Stomach smooth muscle (tissue), 2 donors: ENCODE measurements at regions not wholly inside any gene's neighbourhood (a gene's known extent, or its start where the extent isn't known, plus 50 kb on each side); places are given as distances from the start of the nearest gene placed in this dataset.

Source experiments
- H3K27ac ChIP-seq: one replicate; pipeline ENCODE4 v1.7.0; 2013; ENCODE audit warnings: mild to moderate bottlenecking, low read length, inconsistent platforms
- H3K27me3 ChIP-seq, 2 donors: one replicate each; pipeline ENCODE4 v1.7.0; 2013; ENCODE audit warnings: low read length in 2 of 2; ENCODE audit not compliant: insufficient read depth in 2 of 2, control insufficient read depth in 1 of 2
- H3K36me3 ChIP-seq, 2 donors: one replicate each; pipeline ENCODE4 v1.7.0; 2013; ENCODE audit warnings: low read length in 2 of 2; ENCODE audit not compliant: control insufficient read depth in 2 of 2, insufficient read depth in 2 of 2
- H3K4me1 ChIP-seq: one replicate; pipeline ENCODE4 v1.7.0; 2013; ENCODE audit warnings: low read length; ENCODE audit not compliant: control insufficient read depth, insufficient read depth
- H3K4me3 ChIP-seq, 2 donors: one replicate each; pipeline ENCODE4 v1.7.0; 2013; ENCODE audit warnings: low read length in 2 of 2
- H3K9ac ChIP-seq, 2 donors: one replicate each; pipeline ENCODE4 v1.7.0; 2013; ENCODE audit warnings: low read length in 2 of 2, mild to moderate bottlenecking in 1 of 2
- H3K9me3 ChIP-seq, 2 donors: one replicate each; pipeline ENCODE4 v1.7.0; 2013; ENCODE audit warnings: low read length in 2 of 2; ENCODE audit not compliant: control insufficient read depth in 2 of 2
- donor health status: healthy.
- donor health status: Pancreatic carcinoma.

DNA sequence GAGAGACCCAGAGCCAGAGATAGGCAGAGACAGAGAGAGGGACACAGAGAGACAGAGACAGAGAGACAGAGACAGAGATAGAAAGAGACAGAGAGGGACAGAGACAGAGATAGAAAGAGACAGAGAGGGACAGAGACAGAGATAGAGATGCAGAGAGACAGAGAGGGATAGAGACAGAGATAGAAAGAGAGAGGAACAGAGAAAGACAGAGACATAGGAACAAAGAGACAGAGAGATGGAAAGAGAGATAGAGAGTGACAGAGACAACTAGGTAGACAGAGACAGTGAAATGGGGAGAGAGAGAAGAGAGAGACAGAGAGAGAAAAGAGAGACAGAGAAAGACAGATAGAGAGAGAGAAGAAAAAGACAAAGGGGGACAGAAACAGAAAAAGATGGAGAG is 165.4 kb upstream of the FOXQ1 start:
- no peak overlapping the region for H3K27ac ChIP-seq
- no peak overlapping the region for H3K4me3 ChIP-seq
- H3K9me3 ChIP-seq = no peaks in the 10 kb centered on the region
- no peaks in the 10 kb centered on the region for H3K36me3 ChIP-seq
- no peaks in the 10 kb centered on the region for H3K4me1 ChIP-seq
- H3K27me3 ChIP-seq = no peaks in the 10 kb centered on the region
- no peak overlapping the region for H3K9ac ChIP-seq

DNA sequence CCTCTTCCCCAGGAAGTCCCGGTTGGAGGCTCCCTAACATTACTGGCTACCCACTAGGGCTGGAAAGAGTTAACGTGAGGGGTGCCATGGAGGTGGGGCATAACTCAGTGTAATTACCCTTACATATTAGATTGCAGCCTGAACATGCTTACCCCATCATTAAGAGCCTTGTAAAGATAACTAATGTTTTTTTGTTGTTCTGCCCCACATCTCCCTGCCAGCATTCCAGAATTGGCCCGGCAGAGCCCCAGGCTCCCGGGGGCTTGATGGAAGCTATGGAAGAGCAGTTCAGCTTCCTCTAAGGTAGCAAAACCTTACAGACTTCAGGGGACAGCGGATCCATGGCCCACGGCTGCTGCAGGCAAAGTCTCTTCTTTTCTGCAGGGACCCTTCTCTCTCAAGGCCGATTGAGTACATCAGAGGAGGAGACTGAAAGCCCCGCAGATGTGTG is 166.1 kb upstream of the FOXQ1 start:
- no peak overlapping the region for H3K9ac ChIP-seq
- no peaks in the 10 kb centered on the region for H3K27me3 ChIP-seq
- no peaks in the 10 kb centered on the region for H3K4me1 ChIP-seq
- no peak overlapping the region for H3K4me3 ChIP-seq
- H3K9me3 ChIP-seq = no peaks in the 10 kb centered on the region
- H3K27ac ChIP-seq = no peak overlapping the region
- H3K36me3 ChIP-seq = no peaks in the 10 kb centered on the region

DNA sequence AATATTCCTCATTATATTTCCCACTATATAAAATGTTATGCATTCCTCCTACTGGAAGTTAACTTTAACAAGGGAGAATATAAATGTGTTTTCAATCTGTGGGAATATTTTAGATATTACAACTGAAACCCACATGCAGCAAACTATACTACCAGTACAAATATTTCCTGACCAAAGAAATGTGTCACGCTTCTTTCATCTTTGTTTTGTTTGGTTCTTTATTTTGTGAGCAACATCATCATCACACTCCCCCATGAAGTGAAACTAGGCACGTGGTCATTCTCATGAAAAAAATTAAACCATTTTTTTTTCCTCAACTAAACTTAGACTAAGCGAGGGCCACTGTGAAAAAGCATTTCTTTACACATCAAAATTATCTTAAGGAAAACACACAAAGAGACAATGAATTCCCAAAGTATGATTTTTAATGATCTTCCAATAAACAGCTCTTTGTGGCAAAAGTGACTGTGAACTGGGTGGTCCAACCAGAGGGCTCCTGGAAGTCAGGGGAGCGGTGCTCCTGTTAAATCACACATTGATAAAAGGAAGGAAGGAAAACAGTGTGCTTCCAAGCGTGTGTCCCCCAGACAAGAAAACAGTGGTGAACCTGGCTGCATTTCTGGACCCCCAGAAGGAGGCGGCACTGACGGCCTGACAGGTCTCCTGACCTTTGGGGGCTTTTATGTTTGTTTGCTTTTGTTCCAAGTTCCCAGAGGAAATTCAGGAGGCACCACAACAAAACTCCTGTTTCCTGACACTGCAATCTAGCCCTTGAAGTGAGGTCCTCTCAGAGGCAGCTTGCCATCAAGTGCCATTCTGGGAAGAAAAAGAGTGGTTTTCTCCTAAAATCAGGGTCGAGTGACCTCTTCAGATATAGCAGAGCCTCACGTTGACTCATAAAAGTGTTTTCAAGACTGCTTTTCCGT is 166.8 kb upstream of the FOXQ1 start:
- no peaks in the 10 kb centered on the region for H3K27me3 ChIP-seq

DNA sequence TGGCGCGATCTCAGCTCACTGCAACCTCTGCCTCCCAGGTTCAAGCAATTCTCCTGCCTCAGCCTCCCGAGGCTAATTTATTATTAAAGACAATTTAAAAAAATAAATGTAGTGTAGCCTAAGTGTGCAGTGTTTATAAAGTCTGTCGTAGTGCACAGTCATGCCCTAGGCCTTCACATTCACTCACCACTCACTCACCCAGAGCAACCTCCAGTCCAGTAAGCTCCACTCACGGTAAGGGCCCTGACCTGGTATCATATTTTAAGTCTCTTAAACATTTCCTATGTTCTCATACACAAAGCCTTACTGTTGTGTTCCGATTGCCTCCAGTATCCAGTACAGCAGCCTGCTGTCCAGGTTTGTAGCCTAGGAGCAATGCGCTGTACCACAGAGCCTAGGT is 168.2 kb upstream of the FOXQ1 start:
- Histone ChIP-seq H3K27ac (no peak overlapping the region), H3K27me3 (no peaks in the 10 kb centered on the region), H3K4me3 (no peak overlapping the region), H3K9me3 (peaks cover 0 to 2% of the 10 kb centered on the region in 2 donors), H3K4me1 (no peaks in the 10 kb centered on the region), H3K36me3 (no peaks in the 10 kb centered on the region), H3K9ac (no peak overlapping the region)

More for the DNA sequence above, 166.8 kb upstream of the FOXQ1 start:
- Histone ChIP-seq H3K4me3 (no peak overlapping the region), H3K27ac (no peak overlapping the region), H3K4me1 (no peaks in the 10 kb centered on the region), H3K9me3 (no peaks in the 10 kb centered on the region), H3K9ac (no peak overlapping the region), H3K36me3 (no peaks in the 10 kb centered on the region)

DNA sequence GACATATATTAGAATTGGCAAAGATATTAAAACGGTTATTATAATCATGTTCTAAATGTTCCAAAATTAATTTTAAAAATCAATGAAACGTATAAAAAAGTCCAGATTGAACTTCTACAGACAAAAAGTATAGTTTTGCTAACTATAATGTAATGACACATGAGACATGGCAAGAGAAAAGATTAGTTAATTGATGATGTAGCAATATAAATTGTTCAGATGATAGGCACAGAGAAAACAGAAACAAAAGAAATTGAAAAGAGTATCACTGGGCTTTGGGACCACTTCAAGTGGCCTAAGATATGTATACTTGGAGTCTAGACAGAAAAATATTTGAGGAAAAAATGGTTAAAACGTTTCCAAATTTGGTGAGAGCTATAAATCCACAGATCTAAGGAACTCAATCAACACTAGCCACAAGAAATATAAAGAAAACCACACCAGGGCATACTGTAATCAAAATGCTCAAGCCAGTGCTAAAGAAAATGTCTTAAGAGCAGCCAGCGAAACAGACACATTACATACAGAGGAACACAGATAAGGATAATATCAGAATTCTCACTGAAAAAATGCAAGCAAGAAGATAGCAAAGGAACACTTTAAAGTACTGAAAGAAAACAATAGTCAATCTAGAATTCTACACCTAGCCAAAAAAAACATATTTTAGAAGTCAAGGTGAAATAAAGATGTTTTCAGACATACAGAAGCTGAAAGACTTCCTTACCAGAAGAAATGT is 172.6 kb upstream of the FOXQ1 start:
- Histone ChIP-seq H3K9ac (no peak overlapping the region), H3K27ac (no peak overlapping the region), H3K4me3 (no peak overlapping the region), H3K4me1 (peaks cover 13% of the 10 kb centered on the region), H3K9me3 (peaks cover 0 to 2% of the 10 kb centered on the region in 2 donors), H3K36me3 (no peaks in the 10 kb centered on the region), H3K27me3 (no peaks in the 10 kb centered on the region)

DNA sequence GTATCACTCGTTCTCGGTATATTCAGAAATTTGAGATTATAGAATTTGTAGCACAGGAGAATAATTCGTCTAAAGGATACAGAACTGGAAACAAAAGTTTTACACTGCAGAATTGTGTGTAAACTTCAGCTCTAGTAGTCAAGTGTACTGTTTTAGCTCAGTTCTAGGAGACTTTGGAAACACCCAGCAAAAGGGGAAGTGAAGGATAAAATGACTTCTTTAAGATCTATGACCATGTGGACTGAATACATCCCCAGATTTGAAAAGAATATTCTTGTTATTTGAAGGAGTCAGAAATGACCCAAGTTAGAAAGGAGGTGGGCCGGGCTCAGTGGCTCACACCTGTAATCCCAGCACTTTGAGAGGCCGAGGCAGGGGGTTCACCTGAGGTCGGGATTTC is 174.0 kb upstream of the FOXQ1 start:
- Histone ChIP-seq H3K4me1 (peaks cover 13% of the 10 kb centered on the region), H3K4me3 (no peak overlapping the region), H3K9me3 (peaks cover 0 to 2% of the 10 kb centered on the region in 2 donors), H3K36me3 (no peaks in the 10 kb centered on the region), H3K27ac (no peak overlapping the region), H3K27me3 (no peaks in the 10 kb centered on the region), H3K9ac (no peak overlapping the region)

DNA sequence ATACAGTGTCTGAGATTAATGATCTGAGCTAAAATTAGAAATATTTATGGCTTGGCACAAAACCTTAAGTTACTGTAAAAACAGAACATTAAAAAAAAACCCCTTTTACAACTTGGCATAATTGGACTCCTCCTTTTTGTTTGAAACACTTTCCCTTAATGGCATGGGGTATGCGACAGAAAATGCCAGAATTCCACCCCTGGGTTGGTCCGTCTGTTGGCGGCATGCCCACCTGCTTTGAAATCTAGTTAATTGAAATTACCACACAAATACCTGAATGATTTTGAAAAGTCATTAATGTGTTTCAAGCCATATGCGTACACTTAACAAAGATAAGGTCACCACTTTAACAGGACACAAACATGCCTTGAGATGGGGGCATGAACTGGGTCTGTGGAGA is 175.1 kb upstream of the FOXQ1 start:
- Histone ChIP-seq H3K9me3 (peaks cover 0 to 2% of the 10 kb centered on the region in 2 donors), H3K27ac (no peak overlapping the region), H3K36me3 (no peaks in the 10 kb centered on the region), H3K4me3 (peak overlapping the region in 1 of 2 donors; percentile 50), H3K9ac (no peak overlapping the region), H3K4me1 (peaks cover 14% of the 10 kb centered on the region), H3K27me3 (no peaks in the 10 kb centered on the region)

DNA sequence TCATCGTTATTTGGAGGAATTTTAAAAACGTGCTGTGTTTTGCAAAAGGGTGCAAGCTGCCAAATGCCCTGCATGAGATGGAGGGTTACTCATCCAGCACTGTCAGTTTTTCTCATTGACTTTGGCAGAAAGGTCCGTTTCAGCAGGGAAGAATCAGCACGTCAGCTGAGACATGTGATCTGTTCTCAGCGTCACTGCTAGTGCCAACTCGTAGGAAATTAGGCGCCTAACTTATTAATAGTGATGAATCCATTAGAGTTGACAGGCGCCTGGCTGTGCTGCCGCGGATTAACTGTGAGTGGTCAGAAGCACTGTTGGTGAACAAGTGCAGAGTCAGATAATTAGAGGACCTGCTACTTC is 175.5 kb upstream of the FOXQ1 start:
- Histone ChIP-seq H3K27me3 (no peaks in the 10 kb centered on the region), H3K4me3 (peak overlapping the region; percentile 48 to 50), H3K36me3 (no peaks in the 10 kb centered on the region), H3K4me1 (peaks cover 17% of the 10 kb centered on the region), H3K9ac (no peak overlapping the region), H3K27ac (no peak overlapping the region), H3K9me3 (peaks cover 0 to 2% of the 10 kb centered on the region in 2 donors)

DNA sequence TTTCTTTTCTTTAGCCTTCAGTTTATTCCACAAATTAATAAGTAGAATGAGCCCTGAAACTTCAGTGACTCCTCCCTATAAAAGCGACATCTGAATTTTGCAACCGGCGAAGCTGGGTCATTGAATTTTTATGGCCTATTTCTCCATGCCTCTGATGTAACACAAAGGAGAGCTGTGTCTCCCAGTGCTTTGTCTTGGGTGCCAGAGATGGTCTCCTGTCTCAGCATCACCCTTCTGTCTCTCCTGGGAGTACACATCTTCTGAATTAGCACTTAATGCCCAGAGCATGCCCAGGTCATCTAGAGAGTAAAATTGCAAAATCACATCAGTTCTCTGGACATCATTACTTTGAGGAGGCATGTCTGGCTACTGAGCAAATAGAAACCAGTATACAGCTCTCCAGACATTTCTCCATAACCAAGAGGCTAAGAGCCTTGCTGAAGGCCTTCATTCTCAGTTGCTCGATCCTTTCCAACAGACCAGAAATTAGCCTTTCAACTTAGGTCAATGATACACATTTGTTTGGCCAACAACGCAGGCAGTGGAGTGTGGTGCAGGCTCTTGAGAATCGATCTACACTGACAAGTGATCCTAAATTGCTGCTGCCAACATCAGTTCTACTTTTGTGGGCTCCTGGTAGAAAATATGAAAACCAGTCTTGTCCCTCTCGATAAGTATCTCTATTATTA is 176.0 kb upstream of the FOXQ1 start:
- Histone ChIP-seq H3K36me3 (no peaks in the 10 kb centered on the region), H3K9me3 (peaks cover 0 to 2% of the 10 kb centered on the region in 2 donors), H3K4me1 (peaks cover 17% of the 10 kb centered on the region), H3K9ac (no peak overlapping the region), H3K4me3 (peak overlapping the region; percentile 48 to 50), H3K27me3 (no peaks in the 10 kb centered on the region), H3K27ac (no peak overlapping the region)

DNA sequence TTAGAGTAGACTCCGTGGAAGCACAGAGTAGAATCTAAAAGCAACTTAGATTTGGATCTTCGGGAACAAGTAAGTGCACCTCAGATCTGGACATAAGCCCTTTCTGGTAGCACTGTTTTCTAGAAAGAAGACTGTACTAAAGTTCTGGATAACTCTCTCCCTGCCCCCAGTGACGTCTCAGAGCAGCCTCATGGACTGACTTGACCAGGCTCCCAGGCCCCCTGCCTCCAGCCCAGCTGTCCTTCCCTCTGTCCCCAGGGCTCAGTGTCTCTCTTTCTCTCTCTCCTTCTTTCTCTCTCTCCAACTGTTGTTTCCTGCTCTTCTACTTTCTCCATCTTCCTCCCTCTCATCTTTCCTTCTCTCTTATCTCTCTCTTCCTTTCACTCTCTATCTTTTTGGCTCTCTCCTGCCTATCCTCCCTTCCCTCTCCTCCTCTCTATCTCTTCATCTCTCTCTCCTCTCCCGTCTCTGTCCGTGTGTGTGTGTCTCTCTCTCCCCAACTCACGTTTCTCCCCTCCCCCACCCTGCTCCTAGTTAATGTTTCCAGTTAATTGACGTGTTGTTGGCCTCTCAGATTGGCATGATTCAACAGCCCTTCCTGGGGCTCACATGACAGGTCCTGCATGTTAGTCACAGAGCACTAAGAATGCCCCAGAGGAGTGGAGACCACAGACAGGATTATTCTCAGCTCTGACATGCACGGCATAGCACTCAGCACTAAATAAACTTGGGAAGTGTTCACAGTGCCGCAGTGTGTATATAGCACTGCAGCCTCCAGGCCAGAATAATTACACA is 180.4 kb upstream of the FOXQ1 start:
- peaks cover 10% of the 10 kb centered on the region for H3K4me1 ChIP-seq
- H3K27ac ChIP-seq = no peak overlapping the region
- H3K4me3 ChIP-seq = no peak overlapping the region
- H3K9me3 ChIP-seq = no peaks in the 10 kb centered on the region
- H3K36me3 ChIP-seq = no peaks in the 10 kb centered on the region
- no peaks in the 10 kb centered on the region for H3K27me3 ChIP-seq
- H3K9ac ChIP-seq = no peak overlapping the region
